Sigmoid colon (tissue), 4 donors: ENCODE measurements at regions not wholly inside any gene's neighbourhood (a gene's known extent, or its start where the extent isn't known, plus 50 kb on each side); places are given as distances from the start of the nearest gene placed in this dataset.

ENCODE experiments used
- POLR2A ChIP-seq, 2 donors: fragments of 450-650 bp; IDR thresholded peaks; one replicate each; pipeline ENCODE4 v1.6.1; 2016; ENCODE audit warnings: antibody characterized with exemption in 2 of 2, mild to moderate bottlenecking in 2 of 2, moderate library complexity in 2 of 2
- POLR2AphosphoS5 ChIP-seq, 4 donors: sonication (generic); formaldehyde crosslinking; IDR thresholded peaks; one replicate each; pipeline ENCODE4 v1.6.1; 2017; ENCODE audit warnings: antibody characterized with exemption in 4 of 4
- TF ChIP-seq, protein P1 (sequence below), 4 experiments: fragments of 450-650 bp in 3 of 4; fragments of 200-600 bp in 1 of 4; IDR thresholded peaks; one replicate each; pipeline ENCODE4 v1.5.1; 2016 to 2019; ENCODE audit warnings: antibody characterized with exemption in 4 of 4, mild to moderate bottlenecking in 3 of 4, moderate library complexity in 2 of 4

DNA sequence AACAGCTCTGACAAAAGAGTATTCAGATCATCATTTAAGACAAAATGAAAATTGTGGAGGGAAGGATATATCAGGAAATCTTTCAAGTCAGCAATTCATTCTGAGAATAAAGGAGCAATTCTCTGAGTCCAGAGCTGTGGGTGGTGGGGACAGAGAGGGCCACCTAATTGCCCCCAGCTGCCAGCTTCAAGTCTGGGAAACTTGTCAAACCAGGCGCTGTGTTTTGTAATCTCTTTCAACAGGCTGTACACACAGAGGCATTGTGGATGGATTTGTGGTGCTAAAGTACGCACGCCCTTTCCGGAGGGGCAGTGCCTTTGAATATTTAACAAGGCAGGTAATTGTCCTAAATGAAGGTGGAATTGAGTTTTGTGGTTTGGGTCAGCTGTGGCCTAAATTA, 591.1 kb upstream of the BOD1L1 start:
- TF ChIP-seq, protein P1, sequence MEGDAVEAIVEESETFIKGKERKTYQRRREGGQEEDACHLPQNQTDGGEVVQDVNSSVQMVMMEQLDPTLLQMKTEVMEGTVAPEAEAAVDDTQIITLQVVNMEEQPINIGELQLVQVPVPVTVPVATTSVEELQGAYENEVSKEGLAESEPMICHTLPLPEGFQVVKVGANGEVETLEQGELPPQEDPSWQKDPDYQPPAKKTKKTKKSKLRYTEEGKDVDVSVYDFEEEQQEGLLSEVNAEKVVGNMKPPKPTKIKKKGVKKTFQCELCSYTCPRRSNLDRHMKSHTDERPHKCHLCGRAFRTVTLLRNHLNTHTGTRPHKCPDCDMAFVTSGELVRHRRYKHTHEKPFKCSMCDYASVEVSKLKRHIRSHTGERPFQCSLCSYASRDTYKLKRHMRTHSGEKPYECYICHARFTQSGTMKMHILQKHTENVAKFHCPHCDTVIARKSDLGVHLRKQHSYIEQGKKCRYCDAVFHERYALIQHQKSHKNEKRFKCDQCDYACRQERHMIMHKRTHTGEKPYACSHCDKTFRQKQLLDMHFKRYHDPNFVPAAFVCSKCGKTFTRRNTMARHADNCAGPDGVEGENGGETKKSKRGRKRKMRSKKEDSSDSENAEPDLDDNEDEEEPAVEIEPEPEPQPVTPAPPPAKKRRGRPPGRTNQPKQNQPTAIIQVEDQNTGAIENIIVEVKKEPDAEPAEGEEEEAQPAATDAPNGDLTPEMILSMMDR (IDR thresholded peaks at IDR 0.05): no peak
- TF ChIP-seq POLR2A (IDR thresholded peaks at IDR 0.05): no peak
- no peak for TF ChIP-seq POLR2AphosphoS5 (IDR thresholded peaks at IDR 0.05)
